ENCODE measurements at regions not wholly inside any gene's neighbourhood (a gene's known extent, or its start where the extent isn't known, plus 50 kb on each side); places are given as distances from the start of the nearest gene placed in this dataset.

DNA sequence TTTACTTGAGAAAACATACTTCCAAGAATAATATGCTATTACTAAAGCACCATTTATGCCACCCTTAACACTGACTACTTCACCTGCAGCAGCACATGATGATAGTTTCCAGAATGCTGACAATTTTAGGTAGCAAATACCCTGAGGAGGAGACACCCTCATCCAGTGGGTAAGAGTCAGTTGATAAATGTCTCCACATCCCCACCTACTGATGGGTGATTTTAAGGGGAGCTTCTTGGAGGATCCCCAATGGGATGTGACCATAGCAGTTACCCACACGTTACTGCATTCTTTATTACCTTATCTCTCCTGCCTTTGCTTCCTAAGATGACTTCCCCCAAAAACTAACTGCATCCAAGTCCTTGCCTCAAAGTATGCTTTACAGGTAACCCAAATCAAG lies 131.2 kb upstream of the SMARCAD1 start:
- TF ChIP-seq POLR2AphosphoS5 (IDR thresholded peaks at IDR 0.05) (no peak), POLR2A (IDR thresholded peaks at IDR 0.05) (no peak), EP300 (IDR thresholded peaks at IDR 0.05) (no peak)
- TF ChIP-seq, protein P1, sequence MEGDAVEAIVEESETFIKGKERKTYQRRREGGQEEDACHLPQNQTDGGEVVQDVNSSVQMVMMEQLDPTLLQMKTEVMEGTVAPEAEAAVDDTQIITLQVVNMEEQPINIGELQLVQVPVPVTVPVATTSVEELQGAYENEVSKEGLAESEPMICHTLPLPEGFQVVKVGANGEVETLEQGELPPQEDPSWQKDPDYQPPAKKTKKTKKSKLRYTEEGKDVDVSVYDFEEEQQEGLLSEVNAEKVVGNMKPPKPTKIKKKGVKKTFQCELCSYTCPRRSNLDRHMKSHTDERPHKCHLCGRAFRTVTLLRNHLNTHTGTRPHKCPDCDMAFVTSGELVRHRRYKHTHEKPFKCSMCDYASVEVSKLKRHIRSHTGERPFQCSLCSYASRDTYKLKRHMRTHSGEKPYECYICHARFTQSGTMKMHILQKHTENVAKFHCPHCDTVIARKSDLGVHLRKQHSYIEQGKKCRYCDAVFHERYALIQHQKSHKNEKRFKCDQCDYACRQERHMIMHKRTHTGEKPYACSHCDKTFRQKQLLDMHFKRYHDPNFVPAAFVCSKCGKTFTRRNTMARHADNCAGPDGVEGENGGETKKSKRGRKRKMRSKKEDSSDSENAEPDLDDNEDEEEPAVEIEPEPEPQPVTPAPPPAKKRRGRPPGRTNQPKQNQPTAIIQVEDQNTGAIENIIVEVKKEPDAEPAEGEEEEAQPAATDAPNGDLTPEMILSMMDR (IDR thresholded peaks at IDR 0.05): no peak
